Cardiac fibroblast (primary cell): ENCODE measurements at regions not wholly inside any gene's neighbourhood (a gene's known extent, or its start where the extent isn't known, plus 50 kb on each side); places are given as distances from the start of the nearest gene placed in this dataset.
"Not testable (repeated sequence)": the region's sequence is repeated elsewhere in the genome, so short reads cannot be mapped to it uniquely, and the experiment has no call there.

ENCODE experiments used
- DNase-seq, 2 donors: peaks; one replicate each; pipeline versions ENCODE4 v3.0.0 to v3.0.0-alpha.2; 2010; ENCODE audit warnings: low read depth in 2 of 2
- H3K4me3 ChIP-seq, 2 donors: replicated peaks in 1 of 2; 1 replicate in 1 of 2; 2 replicates in 1 of 2; pipeline ENCODE4 v1.5.1; 2011; ENCODE audit warnings: low read depth in 2 of 2, low read length in 2 of 2, mild to moderate bottlenecking in 2 of 2, moderate library complexity in 1 of 2
- CTCF ChIP-seq: IDR thresholded peaks from one replicate; pipeline ENCODE4 v1.5.1; 2011; ENCODE audit warnings: low read depth, mild to moderate bottlenecking, low read length, inconsistent platforms

GRCh38 chr7:93813514-93813913, 77.0 kb downstream of the TFPI2 start:
- H3K4me3 ChIP-seq = no peak overlapping the region
- TF ChIP-seq CTCF = no peak
- no peak for DNase-seq

- no peak for TF ChIP-seq CTCF
- H3K4me3 ChIP-seq = no peak overlapping the region
- no peak for DNase-seq
Measured at GRCh38 chr7:93812061-93812460, 78.5 kb downstream of the TFPI2 start.

GRCh38 chr7:93811198-93811597, 79.4 kb downstream of the TFPI2 start:
- H3K4me3 ChIP-seq = no peak overlapping the region
- no peak for DNase-seq
- no peak for TF ChIP-seq CTCF

- H3K4me3 ChIP-seq = no peak overlapping the region
- peak in 1 of 2 donors; percentile 4 for DNase-seq
- TF ChIP-seq CTCF = no peak
Measured at GRCh38 chr7:93810561-93810960, 80.0 kb downstream of the TFPI2 start.

GRCh38 chr7:93804726-93805125, 85.8 kb downstream of the TFPI2 start:
- DNase-seq = no peak
- no peak overlapping the region for H3K4me3 ChIP-seq
- TF ChIP-seq CTCF = no peak

- H3K4me3 ChIP-seq = no peak overlapping the region
- peak; percentile 56 to 64 for DNase-seq
- peak; percentile 47 for TF ChIP-seq CTCF
Measured at GRCh38 chr7:93799750-93800357, 90.7 kb downstream of the TFPI2 start.

GRCh38 chr7:93793084-93793697, 97.4 kb downstream of the TFPI2 start:
- DNase-seq, H3K4me3 ChIP-seq: not testable (repeated sequence)
